Karpas-422 (cell line): ENCODE measurements at regions not wholly inside any gene's neighbourhood (a gene's known extent, or its start where the extent isn't known, plus 50 kb on each side); places are given as distances from the start of the nearest gene placed in this dataset.

ENCODE experiments used
- DNase-seq: peaks from one replicate; pipeline ENCODE4 v3.0.0-alpha.2; 2015
- H2AFZ ChIP-seq: fragments of 200-600 bp; sonication (generic); 2 replicates; pipeline ENCODE4 v1.6.1; 2014; ENCODE audit warnings: antibody characterized with exemption, low read length, mixed read lengths
- H3K27ac ChIP-seq: fragments of 200-600 bp; sonication (generic); 2 replicates; pipeline ENCODE4 v1.5.1; 2014; ENCODE audit warnings: mild to moderate bottlenecking, low read length, moderate library complexity
- H3K27me3 ChIP-seq: fragments of 200-600 bp; sonication (generic); 2 replicates; pipeline ENCODE4 v1.6.1; 2014; ENCODE audit warnings: low read length, mixed read lengths
- H3K36me3 ChIP-seq: fragments of 200-600 bp; sonication (generic); 2 replicates; pipeline ENCODE4 v1.6.1; 2014; ENCODE audit warnings: low read length, mixed read lengths; ENCODE audit not compliant: insufficient read depth
- H3K4me1 ChIP-seq: fragments of 200-600 bp; sonication (generic); 2 replicates; pipeline ENCODE4 v1.6.1; 2014; ENCODE audit warnings: mild to moderate bottlenecking, low read length, mixed read lengths
- H3K4me2 ChIP-seq: fragments of 200-600 bp; sonication (generic); 2 replicates; pipeline ENCODE4 v1.6.1; 2014; ENCODE audit warnings: low read length, low read depth, mild to moderate bottlenecking; ENCODE audit not compliant: poor library complexity, severe bottlenecking
- H3K4me3 ChIP-seq: fragments of 200-600 bp; sonication (generic); 2 replicates; pipeline ENCODE4 v1.5.1; 2014; ENCODE audit warnings: mild to moderate bottlenecking, antibody characterized with exemption, low read length, mixed read lengths
- H3K79me2 ChIP-seq: fragments of 200-600 bp; sonication (generic); 2 replicates; pipeline ENCODE4 v1.6.1; 2014; ENCODE audit warnings: mild to moderate bottlenecking, low read length, mixed read lengths
- H3K9ac ChIP-seq: fragments of 200-600 bp; sonication (generic); 2 replicates; pipeline ENCODE4 v1.6.0; 2014; ENCODE audit warnings: low read length
- H3K9me2 ChIP-seq: fragments of 200-600 bp; sonication (generic), shearing (Covaris generic); replicated peaks from 2 replicates; pipeline ENCODE4 v1.6.0; 2014; ENCODE audit warnings: mild to moderate bottlenecking, low read length, moderate library complexity; ENCODE audit not compliant: insufficient read depth
- H3K9me3 ChIP-seq: fragments of 300-700, 200-600 bp; sonication (generic); 2 replicates; pipeline ENCODE4 v1.6.1; 2014; ENCODE audit warnings: low read length, mixed read lengths
- H4K20me1 ChIP-seq: fragments of 200-600 bp; sonication (generic); 2 replicates; pipeline ENCODE4 v1.6.1; 2014; ENCODE audit warnings: mild to moderate bottlenecking, antibody characterized with exemption, low read length, low read depth; ENCODE audit not compliant: insufficient read depth

- Histone ChIP-seq H3K36me3 (no peaks in the 10 kb centered on the region), H2AFZ (no peak overlapping the region), H3K4me1 (no peaks in the 10 kb centered on the region), H3K27ac (no peak overlapping the region), H3K4me2 (no peak overlapping the region), H3K9me2 (no peaks in the 10 kb centered on the region), H3K27me3 (no peaks in the 10 kb centered on the region), H3K9ac (no peak overlapping the region), H3K9me3 (no peaks in the 10 kb centered on the region), H3K79me2 (no peaks in the 10 kb centered on the region), H4K20me1 (no peaks in the 10 kb centered on the region), H3K4me3 (no peak overlapping the region)
- DNase-seq, result no peak
Observed at GRCh38 chr1:172955161-172955815, 95.5 kb downstream of the TNFSF18 start.

- DNase-seq, result no peak
- no peaks in the 10 kb centered on the region for H3K9me2 ChIP-seq
- no peak overlapping the region for H3K4me2 ChIP-seq
- no peaks in the 10 kb centered on the region for H3K9me3 ChIP-seq
- H3K9ac ChIP-seq, result no peak overlapping the region
- H2AFZ ChIP-seq, result no peak overlapping the region
- H4K20me1 ChIP-seq, result no peaks in the 10 kb centered on the region
- no peak overlapping the region for H3K4me3 ChIP-seq
- H3K36me3 ChIP-seq, result no peaks in the 10 kb centered on the region
- no peaks in the 10 kb centered on the region for H3K79me2 ChIP-seq
- H3K27ac ChIP-seq, result no peak overlapping the region
- H3K4me1 ChIP-seq, result no peaks in the 10 kb centered on the region
- H3K27me3 ChIP-seq, result no peaks in the 10 kb centered on the region
Observed at GRCh38 chr1:172956871-172957270, 93.9 kb downstream of the TNFSF18 start.

GRCh38 chr1:172957491-172957890, 93.2 kb downstream of the TNFSF18 start:
- H4K20me1 ChIP-seq, result no peaks in the 10 kb centered on the region
- no peak for DNase-seq
- no peaks in the 10 kb centered on the region for H3K9me3 ChIP-seq
- no peak overlapping the region for H3K9ac ChIP-seq
- no peak overlapping the region for H3K27ac ChIP-seq
- H3K36me3 ChIP-seq, result no peaks in the 10 kb centered on the region
- no peaks in the 10 kb centered on the region for H3K4me1 ChIP-seq
- H3K79me2 ChIP-seq, result no peaks in the 10 kb centered on the region
- no peaks in the 10 kb centered on the region for H3K9me2 ChIP-seq
- H3K4me3 ChIP-seq, result no peak overlapping the region
- no peak overlapping the region for H3K4me2 ChIP-seq
- no peaks in the 10 kb centered on the region for H3K27me3 ChIP-seq
- no peak overlapping the region for H2AFZ ChIP-seq

GRCh38 chr1:172959571-172959970, 91.2 kb downstream of the TNFSF18 start:
- H3K4me3 ChIP-seq, result no peak overlapping the region
- H4K20me1 ChIP-seq, result no peaks in the 10 kb centered on the region
- no peak overlapping the region for H2AFZ ChIP-seq
- no peaks in the 10 kb centered on the region for H3K9me3 ChIP-seq
- no peaks in the 10 kb centered on the region for H3K36me3 ChIP-seq
- H3K79me2 ChIP-seq, result no peaks in the 10 kb centered on the region
- no peaks in the 10 kb centered on the region for H3K4me1 ChIP-seq
- H3K27ac ChIP-seq, result no peak overlapping the region
- no peak for DNase-seq
- no peaks in the 10 kb centered on the region for H3K9me2 ChIP-seq
- no peak overlapping the region for H3K9ac ChIP-seq
- H3K27me3 ChIP-seq, result no peaks in the 10 kb centered on the region
- no peak overlapping the region for H3K4me2 ChIP-seq

GRCh38 chr1:172960019-172960418, 90.7 kb downstream of the TNFSF18 start:
- Histone ChIP-seq H3K4me2 (no peak overlapping the region), H3K27me3 (no peaks in the 10 kb centered on the region), H3K27ac (no peak overlapping the region), H3K79me2 (no peaks in the 10 kb centered on the region), H3K9me2 (no peaks in the 10 kb centered on the region), H3K9me3 (no peaks in the 10 kb centered on the region), H3K4me3 (no peak overlapping the region), H3K9ac (no peak overlapping the region), H4K20me1 (no peaks in the 10 kb centered on the region), H2AFZ (no peak overlapping the region), H3K4me1 (no peaks in the 10 kb centered on the region), H3K36me3 (no peaks in the 10 kb centered on the region)
- DNase-seq, result no peak

- H3K4me1 ChIP-seq, result no peaks in the 10 kb centered on the region
- H3K36me3 ChIP-seq, result no peaks in the 10 kb centered on the region
- H3K9me2 ChIP-seq, result no peaks in the 10 kb centered on the region
- H3K9me3 ChIP-seq, result no peaks in the 10 kb centered on the region
- no peak overlapping the region for H3K4me3 ChIP-seq
- no peak overlapping the region for H3K9ac ChIP-seq
- H4K20me1 ChIP-seq, result no peaks in the 10 kb centered on the region
- DNase-seq, result no peak
- no peak overlapping the region for H2AFZ ChIP-seq
- H3K27me3 ChIP-seq, result no peaks in the 10 kb centered on the region
- no peaks in the 10 kb centered on the region for H3K79me2 ChIP-seq
- H3K27ac ChIP-seq, result no peak overlapping the region
- H3K4me2 ChIP-seq, result no peak overlapping the region
Observed at GRCh38 chr1:172960454-172961208, 90.1 kb downstream of the TNFSF18 start.

GRCh38 chr1:172964864-172965263, 85.9 kb downstream of the TNFSF18 start:
- H4K20me1 ChIP-seq, result no peaks in the 10 kb centered on the region
- H3K9me2 ChIP-seq, result no peaks in the 10 kb centered on the region
- H3K27me3 ChIP-seq, result no peaks in the 10 kb centered on the region
- no peaks in the 10 kb centered on the region for H3K79me2 ChIP-seq
- no peaks in the 10 kb centered on the region for H3K4me1 ChIP-seq
- H3K9ac ChIP-seq, result no peak overlapping the region
- no peak overlapping the region for H3K27ac ChIP-seq
- no peak overlapping the region for H3K4me3 ChIP-seq
- no peaks in the 10 kb centered on the region for H3K36me3 ChIP-seq
- H2AFZ ChIP-seq, result no peak overlapping the region
- no peak overlapping the region for H3K4me2 ChIP-seq
- H3K9me3 ChIP-seq, result no peaks in the 10 kb centered on the region
- DNase-seq, result no peak

GRCh38 chr1:172966844-172967540, 83.7 kb downstream of the TNFSF18 start:
- Histone ChIP-seq H2AFZ (no peak overlapping the region), H3K27me3 (no peaks in the 10 kb centered on the region), H3K79me2 (no peaks in the 10 kb centered on the region), H3K27ac (no peak overlapping the region), H3K4me3 (no peak overlapping the region), H3K9me3 (no peaks in the 10 kb centered on the region), H3K4me2 (no peak overlapping the region), H3K4me1 (no peaks in the 10 kb centered on the region), H3K9ac (no peak overlapping the region), H3K36me3 (no peaks in the 10 kb centered on the region), H4K20me1 (no peaks in the 10 kb centered on the region), H3K9me2 (no peaks in the 10 kb centered on the region)
- no peak for DNase-seq
